B cell (primary cell): ENCODE measurements at regions not wholly inside any gene's neighbourhood (a gene's known extent, or its start where the extent isn't known, plus 50 kb on each side); places are given as distances from the start of the nearest gene placed in this dataset.

Source experiments
- ATAC-seq: fragments of 200-7000 bp; cut with Tn5 transposase; one replicate; pipeline ENCODE4 v1.10.0; 2021; ENCODE audit warnings: low read depth, mild to moderate bottlenecking, moderate number of reproducible peaks, moderate library complexity
- CTCF ChIA-PET: fragments of 350-600 bp; sonication (Branson Sonifier 250); formaldehyde crosslinking; loops from one replicate; lab custom pipeline; 2021; ENCODE audit warnings: antibody characterized with exemption, inconsistent platforms; lab: Charles Lee
- POLR2A ChIA-PET: fragments of 350-600 bp; sonication (Branson Sonifier 250); formaldehyde crosslinking; loops from one replicate; lab custom pipeline; 2021; ENCODE audit warnings: antibody characterized with exemption; lab: Charles Lee
- DNase-seq: peaks from one replicate; pipeline ENCODE4 v3.0.0; 2013
- H2AFZ ChIP-seq: 2 replicates; pipeline ENCODE4 v1.6.1; 2012; ENCODE audit warnings: mild to moderate bottlenecking, low read depth, low read length; ENCODE audit not compliant: insufficient read depth, poor library complexity, severe bottlenecking
- H3K27ac ChIP-seq, 2 donors: 1 replicate in 1 of 2; 2 replicates in 1 of 2; pipeline ENCODE4 v1.5.1; 2012 to 2013; ENCODE audit warnings: low read length in 2 of 2, mild to moderate bottlenecking in 2 of 2, moderate library complexity in 1 of 2
- H3K27me3 ChIP-seq, 4 experiments: fragments of 200-600 bp in 1 of 4; sonication (generic) in 1 of 4; replicated peaks in 1 of 4; 1 replicate in 2 of 4; 2 replicates in 2 of 4; pipeline versions ENCODE4 v1.6.1 to v1.7.0; 2013 to 2016; ENCODE audit warnings: low read length in 3 of 4, mild to moderate bottlenecking in 2 of 4, mixed read lengths in 1 of 4, moderate library complexity in 1 of 4; ENCODE audit not compliant: insufficient read depth in 4 of 4, control insufficient read depth in 3 of 4; ENCODE audit errors: control extremely low read depth in 1 of 4
- H3K36me3 ChIP-seq, 2 experiments: replicated peaks in 1 of 2; 1 replicate in 1 of 2; 2 replicates in 1 of 2; pipeline versions ENCODE4 v1.6.1 to v1.7.1; 2013; ENCODE audit warnings: low read length in 1 of 2; ENCODE audit not compliant: insufficient read depth in 2 of 2, control insufficient read depth in 1 of 2; ENCODE audit errors: control extremely low read depth in 1 of 2, extremely low read depth in 1 of 2
- H3K4me1 ChIP-seq, 2 donors: fragments of 200-600 bp in 1 of 2; sonication (generic) in 1 of 2; 1 replicate in 1 of 2; 2 replicates in 1 of 2; pipeline versions ENCODE4 v1.5.1 to v1.6.1; 2013 to 2017; ENCODE audit warnings: low read length in 2 of 2; ENCODE audit not compliant: control insufficient read depth in 2 of 2, insufficient read depth in 2 of 2
- H3K4me2 ChIP-seq: replicated peaks from 2 replicates; pipeline ENCODE3; 2012; ENCODE audit warnings: mild to moderate bottlenecking, low read depth, low read length; ENCODE audit not compliant: poor library complexity, severe bottlenecking
- H3K4me3 ChIP-seq, 5 experiments: fragments of 200-600 bp in 1 of 5; sonication (generic) in 1 of 5; 1 replicate in 3 of 5; 2 replicates in 2 of 5; pipeline versions ENCODE4 v1.5.1 to v1.7.0; 2011 to 2016; ENCODE audit warnings: low read length in 4 of 5, mild to moderate bottlenecking in 4 of 5, low read depth in 2 of 5, control low read depth in 1 of 5, moderate library complexity in 1 of 5; ENCODE audit not compliant: insufficient read depth in 1 of 5; ENCODE audit errors: control extremely low read depth in 1 of 5, extremely low read depth in 1 of 5
- H3K79me2 ChIP-seq: fragments of 200-600 bp; sonication (generic); one replicate; pipeline ENCODE4 v1.6.0; 2016; ENCODE audit warnings: low read length; ENCODE audit not compliant: control insufficient read depth, insufficient read depth
- H3K9ac ChIP-seq: fragments of 200-600 bp; sonication (generic); 2 replicates; pipeline ENCODE4 v1.6.1; 2017; ENCODE audit warnings: mild to moderate bottlenecking, low read length, moderate library complexity
- H3K9me3 ChIP-seq, 3 donors: one replicate each; pipeline versions ENCODE4 v1.6.1 to v1.7.1; 2013; ENCODE audit warnings: low read length in 2 of 3; ENCODE audit not compliant: control insufficient read depth in 2 of 3, insufficient read depth in 1 of 3; ENCODE audit errors: control extremely low read depth in 1 of 3
- H4K20me1 ChIP-seq: 2 replicates; pipeline ENCODE4 v1.6.0; 2012; ENCODE audit warnings: mild to moderate bottlenecking, low read length; ENCODE audit not compliant: insufficient read depth, control insufficient read depth, poor library complexity, severe bottlenecking
- H3K27ac Mint-ChIP-seq: one replicate; pipeline ENCODE4 v1.8.0; 2021; ENCODE audit warnings: mixed read lengths
- H3K27me3 Mint-ChIP-seq: one replicate; pipeline ENCODE4 v1.8.0; 2021; ENCODE audit warnings: mixed read lengths
- H3K4me1 Mint-ChIP-seq: one replicate; pipeline ENCODE4 v1.8.0; 2021; ENCODE audit warnings: mixed read lengths
- H3K4me3 Mint-ChIP-seq: one replicate; pipeline ENCODE4 v1.8.0; 2021; ENCODE audit warnings: mixed read lengths
- H3K9me3 Mint-ChIP-seq: one replicate; pipeline ENCODE4 v1.8.0; 2022; ENCODE audit warnings: mixed read lengths; ENCODE audit not compliant: insufficient read depth
- CTCF ChIP-seq: fragments of 200-600 bp; IDR thresholded peaks from one replicate; pipeline ENCODE4 v1.8.0; 2022; ENCODE audit warnings: antibody characterized with exemption, mild to moderate bottlenecking
- EZH2 ChIP-seq: IDR thresholded peaks from 2 replicates; pipeline ENCODE4 v1.6.1; 2012; ENCODE audit warnings: borderline replicate concordance, low read depth, mild to moderate bottlenecking, moderate library complexity, low read length; ENCODE audit not compliant: insufficient read depth, poor library complexity, severe bottlenecking
- WGBS: methylation state at CpG from one replicate; pipeline ENCODE4 v1.1.5; 2013; ENCODE audit warnings: missing lambda C conversion rate; ENCODE audit not compliant: insufficient coverage; 5-methylcytosine and 5-hydroxymethylcytosine counted together
- intact Hi-C: fragments of 100-400 bp; cut with micrococcal nuclease; formaldehyde crosslinking; loops from one replicate; pipeline ENCODE4 v1.10.0; 2022

GRCh38 chr2:236698016-236698627, 128.5 kb downstream of the ACKR3 start:
- DNase-seq (no peak), ATAC-seq (no peak)
- Mint-ChIP-seq H3K4me1 (no peaks in the 10 kb centered on the region), H3K4me3 (no peak overlapping the region), H3K27me3 (peaks cover 10% of the 10 kb centered on the region), H3K27ac (no peak overlapping the region), H3K9me3 (no peaks in the 10 kb centered on the region)
- Histone ChIP-seq H3K9ac (no peak overlapping the region), H3K27me3 (no peaks in the 10 kb centered on the region), H4K20me1 (no peaks in the 10 kb centered on the region), H3K4me2 (no peak overlapping the region), H2AFZ (no peak overlapping the region), H3K4me3 (no peak overlapping the region), H3K27ac (no peak overlapping the region), H3K9me3 (peaks cover 0 to 4% (median 0%) of the 10 kb centered on the region in 3 donors), H3K4me1 (no peaks in the 10 kb centered on the region), H3K79me2 (no peaks in the 10 kb centered on the region), H3K36me3 (no peaks in the 10 kb centered on the region)
- WGBS, result 83% methylated on average over 3 of the region's 8 CpGs
- TF ChIP-seq CTCF, result no peak
- TF ChIP-seq EZH2, result no peak
- intact Hi-C loops, result no loop called here
- POLR2A ChIA-PET, result no interaction called here
- CTCF ChIA-PET, result no interaction called here

- DNase-seq (no peak), ATAC-seq (no peak)
- peaks cover 5% of the 10 kb centered on the region for H3K27me3 Mint-ChIP-seq
- Histone ChIP-seq H3K4me1 (no peaks in the 10 kb centered on the region), H3K9ac (no peak overlapping the region), H3K27me3 (no peaks in the 10 kb centered on the region), H2AFZ (no peak overlapping the region), H3K4me3 (no peak overlapping the region), H3K9me3 (no peaks in the 10 kb centered on the region), H3K36me3 (no peaks in the 10 kb centered on the region), H4K20me1 (no peaks in the 10 kb centered on the region), H3K27ac (no peak overlapping the region), H3K4me2 (no peak overlapping the region), H3K79me2 (no peaks in the 10 kb centered on the region)
- no peak overlapping the region for H3K27ac Mint-ChIP-seq
- ChIA-PET POLR2A (no interaction called here), CTCF (no interaction called here)
- WGBS, result 81% methylated on average over 3 of the region's 4 CpGs
- no peaks in the 10 kb centered on the region for H3K4me1 Mint-ChIP-seq
- TF ChIP-seq EZH2 (no peak), CTCF (no peak)
- no peaks in the 10 kb centered on the region for H3K9me3 Mint-ChIP-seq
- intact Hi-C loops, result no loop called here
- no peak overlapping the region for H3K4me3 Mint-ChIP-seq
Observed at GRCh38 chr2:236700703-236701102, 131.1 kb downstream of the ACKR3 start.
